Heart left ventricle (tissue), 16 donors: ENCODE measurements at regions not wholly inside any gene's neighbourhood (a gene's known extent, or its start where the extent isn't known, plus 50 kb on each side); places are given as distances from the start of the nearest gene placed in this dataset.

ENCODE experiments used
- ATAC-seq, 4 donors: fragments of 200-7000 bp; cut with Tn5 transposase; one replicate each; pipeline ENCODE4 v1.9.1; 2020 to 2022; ENCODE audit warnings: moderate library complexity in 4 of 4, mild to moderate bottlenecking in 3 of 4, moderate number of reproducible peaks in 1 of 4
- DNase-seq, 5 donors: peaks; one replicate each; pipeline ENCODE4 v3.0.0-alpha.2; 2020
- H3K27ac ChIP-seq, 12 donors: fragments of 200-600 bp; sonication (generic) in 4 of 12; one replicate each; pipeline versions ENCODE4 v1.5.0 to v1.8.0; 2016 to 2022; ENCODE audit warnings: mild to moderate bottlenecking in 2 of 12
- H3K27me3 ChIP-seq, 9 donors: fragments of 200-600 bp; sonication (generic) in 2 of 9; one replicate each; pipeline versions ENCODE4 v1.5.1 to v1.8.0; 2016 to 2022; ENCODE audit warnings: mild to moderate bottlenecking in 3 of 9
- H3K36me3 ChIP-seq, 9 donors: fragments of 200-600 bp; sonication (generic) in 2 of 9; one replicate each; pipeline versions ENCODE4 v1.5.0 to v1.8.0; 2018 to 2022; ENCODE audit warnings: mild to moderate bottlenecking in 2 of 9
- H3K4me1 ChIP-seq, 12 donors: fragments of 200-600 bp; sonication (generic) in 4 of 12; one replicate each; pipeline versions ENCODE4 v1.5.0 to v1.8.0; 2016 to 2022; ENCODE audit warnings: mild to moderate bottlenecking in 3 of 12
- H3K4me3 ChIP-seq, 12 donors: fragments of 200-600 bp; sonication (generic) in 4 of 12; one replicate each; pipeline versions ENCODE4 v1.5.0 to v1.8.0; 2017 to 2022; ENCODE audit warnings: mild to moderate bottlenecking in 9 of 12, moderate library complexity in 4 of 12
- H3K9me3 ChIP-seq, 12 donors: fragments of 200-600 bp; sonication (generic) in 4 of 12; one replicate each; pipeline versions ENCODE4 v1.5.0 to v1.8.0; 2016 to 2022; ENCODE audit warnings: mild to moderate bottlenecking in 1 of 12
- POLR2A ChIP-seq, 2 donors: fragments of 450-650 bp; IDR thresholded peaks; one replicate each; pipeline ENCODE4 v1.6.1; 2017; ENCODE audit warnings: antibody characterized with exemption in 2 of 2, mild to moderate bottlenecking in 2 of 2, moderate library complexity in 2 of 2
- WGBS, 4 donors: extraction: QIAGEN DNeasy Blood & Tissue Kit in 2 of 4; methylation state at CpG; one replicate each; pipeline versions ENCODE4 v1.1.5 to v1.1.7; 2013 to 2018; 5-methylcytosine and 5-hydroxymethylcytosine counted together
- intact Hi-C, 10 donors: fragments of 100-400 bp; cut with DNase I; formaldehyde crosslinking; loops; one replicate each; pipeline versions ENCODE4 v1.11.1 to v1.14.2; 2022
- TF ChIP-seq, protein P1 (sequence below), 12 donors: fragments of 200-600 bp; sonication (generic) in 4 of 12; IDR thresholded peaks; one replicate each; pipeline versions ENCODE4 v1.5.0 to v1.8.0; 2018 to 2022; ENCODE audit warnings: antibody characterized with exemption in 12 of 12, mild to moderate bottlenecking in 5 of 12
- donor health status: ischemic (EF 13 %, LVEDD 7.1; RV severe dilation, severe dysfunction).
- donor health status: healthy with polysubstance abuse.
- donor health status: DM: no; HTN: yes; CAD: no.
- donor health status: DM: no; HTN: no; CAD: no.
- donor health status: ischemic (EF 25% LVEDD 6.9; RV normal size, moderate dysfunction).
- donor health status: ischemic (EF 25% LVEDD 5.7; RV mildly dilated, moderate dysfunction).
- donor health status: healthy.
- donor health status: DM: yes; HTN: yes; CAD: no.
- donor health status: ischemic (EF 35%, LVEDD 5.7; RV mildly dilated, moderate dysfunction).
- donor health status: nonischemic (EF 11% LVEDD 7.7; RV severe dilation, severe dysfunction).
- donor health status: DM: yes; HTN: yes; CAD: no.
- donor health status: PGD.
- donor health status: ischemic (EF 29% LVEDD 5.4; RV normal size, mild dysfunction).
- donor health status: nonischemic (EF 23%, LVEDD 6.1; RV moderate dilation, normal function).

DNA sequence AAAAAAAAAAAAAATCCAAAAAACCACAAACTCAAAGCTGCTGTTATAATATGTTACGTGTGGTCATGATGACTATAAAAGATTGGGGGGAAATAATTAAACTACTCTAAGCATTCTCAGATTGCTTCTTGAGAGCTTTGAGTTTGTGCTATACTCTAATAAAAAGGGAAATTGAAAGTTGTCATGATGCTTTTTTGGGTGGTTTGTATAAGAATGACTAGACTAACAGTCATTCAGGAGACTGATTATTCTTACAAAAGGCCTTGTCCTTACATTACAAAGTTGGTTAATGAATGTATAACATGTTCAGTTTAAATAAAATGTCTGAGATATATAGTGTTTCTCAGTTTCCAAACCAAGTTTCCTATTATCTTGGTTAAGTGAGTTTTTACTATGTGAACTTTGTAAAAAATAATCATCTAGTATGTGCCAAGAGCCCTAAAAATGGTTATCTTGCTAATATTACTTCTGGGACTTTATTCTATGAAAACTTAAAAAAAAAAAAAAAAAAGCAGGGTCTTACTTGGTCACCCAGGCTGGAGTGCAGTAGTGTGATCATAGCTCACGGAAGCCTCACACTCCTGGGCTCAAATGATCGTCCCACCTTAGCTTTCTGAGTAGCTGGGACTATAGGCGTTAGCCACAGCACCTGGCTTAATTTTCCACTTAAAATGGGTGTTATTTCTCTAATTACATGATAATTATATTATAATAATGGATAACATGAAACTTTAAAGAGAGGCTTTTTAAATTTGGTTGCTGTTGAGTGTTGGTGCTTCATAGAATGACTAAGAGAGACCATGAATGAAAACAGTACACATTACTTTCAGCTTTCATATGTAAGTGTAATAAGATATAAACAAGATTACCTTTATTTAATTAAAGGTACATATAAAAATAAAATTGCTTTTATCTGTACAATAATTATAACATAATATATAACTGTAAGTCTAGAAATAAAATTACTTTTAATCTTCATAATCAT lies 459.6 kb upstream of the RGS6 start:
- intact Hi-C loops = no loop called here

DNA sequence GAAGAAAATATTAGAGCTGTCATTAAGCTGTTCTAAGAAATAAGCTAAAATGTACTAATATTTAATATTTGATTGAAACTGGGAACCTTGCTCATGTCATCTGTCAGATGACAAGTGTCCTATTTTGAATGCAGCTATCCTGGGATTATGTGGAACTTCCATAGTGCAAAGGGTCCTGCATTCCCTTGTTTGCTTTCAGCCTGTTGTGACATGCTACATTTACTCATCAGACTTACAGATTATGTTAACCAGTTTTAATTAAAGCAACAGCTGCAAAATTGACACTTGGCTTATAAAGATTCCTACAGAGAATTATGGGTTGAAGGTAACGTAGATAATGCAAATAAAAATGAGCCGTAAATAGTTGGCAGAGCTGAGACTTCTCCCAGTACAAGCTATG lies 458.4 kb upstream of the RGS6 start:
- 84 to 92% (median 88%) methylated on average over 2 of the region's 2 CpGs for WGBS, 4 donors
- TF ChIP-seq, protein P1, sequence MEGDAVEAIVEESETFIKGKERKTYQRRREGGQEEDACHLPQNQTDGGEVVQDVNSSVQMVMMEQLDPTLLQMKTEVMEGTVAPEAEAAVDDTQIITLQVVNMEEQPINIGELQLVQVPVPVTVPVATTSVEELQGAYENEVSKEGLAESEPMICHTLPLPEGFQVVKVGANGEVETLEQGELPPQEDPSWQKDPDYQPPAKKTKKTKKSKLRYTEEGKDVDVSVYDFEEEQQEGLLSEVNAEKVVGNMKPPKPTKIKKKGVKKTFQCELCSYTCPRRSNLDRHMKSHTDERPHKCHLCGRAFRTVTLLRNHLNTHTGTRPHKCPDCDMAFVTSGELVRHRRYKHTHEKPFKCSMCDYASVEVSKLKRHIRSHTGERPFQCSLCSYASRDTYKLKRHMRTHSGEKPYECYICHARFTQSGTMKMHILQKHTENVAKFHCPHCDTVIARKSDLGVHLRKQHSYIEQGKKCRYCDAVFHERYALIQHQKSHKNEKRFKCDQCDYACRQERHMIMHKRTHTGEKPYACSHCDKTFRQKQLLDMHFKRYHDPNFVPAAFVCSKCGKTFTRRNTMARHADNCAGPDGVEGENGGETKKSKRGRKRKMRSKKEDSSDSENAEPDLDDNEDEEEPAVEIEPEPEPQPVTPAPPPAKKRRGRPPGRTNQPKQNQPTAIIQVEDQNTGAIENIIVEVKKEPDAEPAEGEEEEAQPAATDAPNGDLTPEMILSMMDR (IDR thresholded peaks at IDR 0.05) = no peak
- TF ChIP-seq POLR2A (IDR thresholded peaks at IDR 0.05) = no peak
- Histone ChIP-seq H3K27ac (no peak overlapping the region), H3K9me3 (no peaks in the 10 kb centered on the region), H3K4me1 (peaks cover 0 to 10% (median 0%) of the 10 kb centered on the region in 12 donors), H3K27me3 (no peaks in the 10 kb centered on the region), H3K4me3 (no peak overlapping the region), H3K36me3 (no peaks in the 10 kb centered on the region)
- DNase-seq (no peak), ATAC-seq (no peak)
- intact Hi-C loops = no loop called here

More for the DNA sequence above, 459.6 kb upstream of the RGS6 start:
- ATAC-seq (no peak), DNase-seq (no peak)
- Histone ChIP-seq H3K36me3 (no peaks in the 10 kb centered on the region), H3K4me1 (peaks cover 0 to 9% (median 0%) of the 10 kb centered on the region in 12 donors), H3K4me3 (no peak overlapping the region), H3K27me3 (no peaks in the 10 kb centered on the region), H3K9me3 (no peaks in the 10 kb centered on the region), H3K27ac (no peak overlapping the region)
- 93 to 99% (median 95%) methylated on average over 4 of the region's 4 CpGs for WGBS, 4 donors
- TF ChIP-seq POLR2A (IDR thresholded peaks at IDR 0.05) = no peak
- TF ChIP-seq, protein P1 (IDR thresholded peaks at IDR 0.05) = no peak

DNA sequence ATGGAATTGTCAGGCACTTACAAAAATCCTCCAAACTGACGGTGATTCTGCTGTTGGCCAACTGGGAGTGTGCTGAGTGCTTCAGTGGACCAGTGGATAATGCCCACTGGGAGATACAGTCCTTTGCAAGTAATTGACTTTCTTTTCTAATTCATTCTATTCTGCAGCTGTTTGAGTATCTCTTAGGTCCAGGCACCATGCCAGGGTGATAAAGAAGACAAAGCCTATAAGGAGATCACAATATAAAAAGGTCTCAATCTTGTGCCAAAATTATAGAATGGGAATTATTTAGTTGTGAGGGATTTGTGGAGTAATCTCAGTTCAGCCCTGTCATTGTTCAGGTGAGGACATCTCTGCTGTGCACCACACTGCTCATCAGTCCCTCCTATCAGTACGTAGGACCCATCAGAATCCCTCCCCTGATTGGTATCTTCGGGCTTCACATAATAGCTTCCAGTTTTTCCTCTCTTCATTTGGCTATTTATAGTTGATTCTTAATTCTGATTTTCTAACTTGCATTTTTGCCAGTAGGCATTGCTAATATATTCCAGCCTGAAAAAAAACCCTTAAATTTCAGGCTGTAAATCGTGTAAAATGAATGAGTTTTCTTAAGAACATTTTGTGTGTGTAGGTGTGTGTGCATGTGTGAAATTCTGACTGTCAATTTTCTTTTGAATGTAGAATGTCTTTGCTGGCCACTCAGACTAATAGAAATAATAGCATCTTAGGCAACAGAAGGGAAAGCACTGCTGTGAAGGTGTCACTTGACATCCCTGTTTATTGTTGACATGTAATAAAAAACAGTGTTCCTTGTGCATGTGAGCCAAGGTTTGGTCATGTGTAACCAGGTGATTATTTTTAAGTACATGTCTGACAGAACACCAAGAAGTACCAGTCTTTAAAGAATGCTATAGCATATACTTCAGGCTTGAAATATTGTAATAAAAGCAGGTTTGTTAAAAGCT lies 457.6 kb upstream of the RGS6 start:
- Histone ChIP-seq H3K4me1 (peaks cover 0 to 17% (median 0%) of the 10 kb centered on the region in 12 donors), H3K9me3 (no peaks in the 10 kb centered on the region), H3K4me3 (no peak overlapping the region), H3K27ac (no peak overlapping the region), H3K27me3 (no peaks in the 10 kb centered on the region), H3K36me3 (no peaks in the 10 kb centered on the region)
- DNase-seq (no peak), ATAC-seq (no peak)
- intact Hi-C loops = no loop called here
- TF ChIP-seq, protein P1 (IDR thresholded peaks at IDR 0.05) = no peak
- TF ChIP-seq POLR2A (IDR thresholded peaks at IDR 0.05) = no peak
- 62 to 75% (median 65%) methylated on average over 4 of the region's 4 CpGs for WGBS, 4 donors

DNA sequence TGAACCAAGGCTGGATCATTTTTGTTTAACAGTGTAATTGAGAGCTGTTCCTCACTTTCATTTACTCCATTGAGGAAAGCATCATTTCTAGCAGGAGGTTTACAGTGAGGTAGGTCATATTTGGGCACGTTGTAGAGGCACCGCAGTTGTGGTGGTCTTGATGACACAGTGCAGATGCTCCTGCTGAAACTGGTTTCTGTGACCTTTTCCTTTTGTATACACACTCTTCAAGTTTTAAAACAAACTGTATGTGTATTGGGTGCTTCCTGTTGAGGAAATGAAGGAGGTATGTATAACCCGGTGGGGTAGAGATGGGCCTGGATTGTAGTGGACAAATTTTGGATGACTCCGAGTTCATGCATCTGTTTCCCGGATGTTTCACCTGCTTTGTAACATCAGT lies 456.3 kb upstream of the RGS6 start:
- intact Hi-C loops = no loop called here
- H3K27me3 ChIP-seq = no peaks in the 10 kb centered on the region
- no peaks in the 10 kb centered on the region for H3K9me3 ChIP-seq
- WGBS, 4 donors = 76 to 80% (median 78%) methylated on average over 5 of the region's 5 CpGs
- TF ChIP-seq POLR2A (IDR thresholded peaks at IDR 0.05) = no peak
- TF ChIP-seq, protein P1 (IDR thresholded peaks at IDR 0.05) = no peak
- DNase-seq (no peak), ATAC-seq (no peak)
- H3K36me3 ChIP-seq = no peaks in the 10 kb centered on the region
- peaks cover 0 to 21% (median 0%) of the 10 kb centered on the region in 12 donors for H3K4me1 ChIP-seq
- no peak overlapping the region for H3K27ac ChIP-seq
- no peak overlapping the region for H3K4me3 ChIP-seq
